HG03139 (cell line): ENCODE measurements at regions not wholly inside any gene's neighbourhood (a gene's known extent, or its start where the extent isn't known, plus 50 kb on each side); places are given as distances from the start of the nearest gene placed in this dataset.
"Not testable (repeated sequence)": the region's sequence is repeated elsewhere in the genome, so short reads cannot be mapped to it uniquely, and the experiment has no call there.

Source experiments
- ATAC-seq: cut with Tn5 transposase; IDR thresholded peaks from one replicate; pipeline ENCODE4 v1.9.1; 2021; ENCODE audit not compliant: unreplicated experiment

- no peak for ATAC-seq
Observed at GRCh38 chr15:81901319-81901718, 144.5 kb downstream of the MEX3B start.

GRCh38 chr15:81899730-81900129 lies 146.1 kb downstream of the MEX3B start:
- no peak for ATAC-seq

GRCh38 chr15:81899024-81899423 lies 146.8 kb downstream of the MEX3B start:
- ATAC-seq: no peak

GRCh38 chr15:81897057-81897677 lies 148.7 kb downstream of the MEX3B start:
- ATAC-seq: no peak

- ATAC-seq: no peak
Observed at GRCh38 chr15:81896356-81896755, 149.5 kb downstream of the MEX3B start.

- ATAC-seq: no peak
Observed at GRCh38 chr15:81895723-81896122, 150.1 kb downstream of the MEX3B start.

GRCh38 chr15:81894061-81894460 lies 151.8 kb downstream of the MEX3B start:
- no peak for ATAC-seq

GRCh38 chr15:81893182-81893835 lies 152.5 kb downstream of the MEX3B start:
- ATAC-seq: no peak

- no peak for ATAC-seq
Observed at GRCh38 chr15:81890496-81890895, 155.3 kb downstream of the MEX3B start.

GRCh38 chr15:81889485-81889881 lies 156.3 kb downstream of the MEX3B start:
- ATAC-seq: no peak

- no peak for ATAC-seq
Observed at GRCh38 chr15:81888748-81889484, 156.9 kb downstream of the MEX3B start.

GRCh38 chr15:81887912-81888311 lies 157.9 kb downstream of the MEX3B start:
- no peak for ATAC-seq

GRCh38 chr15:81887188-81887587 lies 158.6 kb downstream of the MEX3B start:
- not testable (repeated sequence) for ATAC-seq

- no peak for ATAC-seq
Observed at GRCh38 chr15:81886591-81886990, 159.2 kb downstream of the MEX3B start.

- no peak for ATAC-seq
Observed at GRCh38 chr15:81886080-81886479, 159.7 kb downstream of the MEX3B start.

- ATAC-seq: no peak
Observed at GRCh38 chr15:81885135-81885534, 160.7 kb downstream of the MEX3B start.

GRCh38 chr15:81882504-81882903 lies 163.3 kb downstream of the MEX3B start:
- no peak for ATAC-seq

GRCh38 chr15:81880833-81881232 lies 165.0 kb downstream of the MEX3B start:
- no peak for ATAC-seq

- ATAC-seq: no peak
Observed at GRCh38 chr15:81880314-81880713, 165.5 kb downstream of the MEX3B start.

- not testable (repeated sequence) for ATAC-seq
Observed at GRCh38 chr15:81875717-81876116, 170.1 kb downstream of the MEX3B start.

- not testable (repeated sequence) for ATAC-seq
Observed at GRCh38 chr15:81870746-81871106, 175.1 kb downstream of the MEX3B start.

- ATAC-seq: not testable (repeated sequence)
Observed at GRCh38 chr15:81870062-81870745, 175.6 kb downstream of the MEX3B start.
